ENCODE measurements at regions not wholly inside any gene's neighbourhood (a gene's known extent, or its start where the extent isn't known, plus 50 kb on each side); places are given as distances from the start of the nearest gene placed in this dataset.

GRCh38 chr5:5615569-5615968, 193.1 kb downstream of the ICE1 start:
- 45 to 67% methylated on average over 1 of the region's 1 CpG for WGBS, 2 donors (ENCODE audit: low coverage in 1 of 2)
- no peak for DNase-seq
- TF ChIP-seq EP300 (IDR thresholded peaks at IDR 0.05; ENCODE audit: low read depth), result no peak
- no peak for TF ChIP-seq POLR2AphosphoS5 (IDR thresholded peaks at IDR 0.05)
- TF ChIP-seq POLR2A (IDR thresholded peaks at IDR 0.05), result no peak
- TF ChIP-seq CTCF (IDR thresholded peaks at IDR 0.05), result no peak

GRCh38 chr5:5613261-5613990, 190.9 kb downstream of the ICE1 start:
- DNase-seq, result peak; percentile 29
- WGBS, 2 donors (ENCODE audit: low coverage in 1 of 2), result 74 to 82% methylated on average over 3 to 6 of the region's 6 CpGs
- H3K36me3 ChIP-seq, result no peaks in the 10 kb centered on the region
- H3K9me3 ChIP-seq, result no peaks in the 10 kb centered on the region
- in situ Hi-C loops (cut with MboI; ENCODE audit: low pct_ligation_motif_present in 1 of 4, low pct_unique_long_range_greater_than_20kb in 1 of 4, low sequenced_read_pairs in 3 of 4), result no loop called here
- intact Hi-C loops (cut with DNase I; ENCODE audit: low total_unique reads), result no loop called here
- H3K4me3 ChIP-seq, result no peak overlapping the region
- no peaks in the 10 kb centered on the region for H3K27me3 ChIP-seq
- no peak overlapping the region for H3K27ac ChIP-seq
- no peaks in the 10 kb centered on the region for H3K4me1 ChIP-seq
- TF ChIP-seq EP300 (IDR thresholded peaks at IDR 0.05; ENCODE audit: low read depth), result no peak
- no peak for TF ChIP-seq POLR2AphosphoS5 (IDR thresholded peaks at IDR 0.05)
- no peak for TF ChIP-seq POLR2A (IDR thresholded peaks at IDR 0.05)
- no peak for TF ChIP-seq CTCF (IDR thresholded peaks at IDR 0.05)

More at GRCh38 chr5:5615569-5615968, 193.1 kb downstream of the ICE1 start:
- no peak overlapping the region for H3K4me3 ChIP-seq
- no peaks in the 10 kb centered on the region for H3K9me3 ChIP-seq
- H3K4me1 ChIP-seq, result no peaks in the 10 kb centered on the region
- in situ Hi-C loops (cut with MboI; ENCODE audit: low pct_ligation_motif_present in 1 of 4, low pct_unique_long_range_greater_than_20kb in 1 of 4, low sequenced_read_pairs in 3 of 4) (no loop called here), intact Hi-C loops (cut with DNase I; ENCODE audit: low total_unique reads) (no loop called here)
- no peaks in the 10 kb centered on the region for H3K36me3 ChIP-seq
- no peak overlapping the region for H3K27ac ChIP-seq
- no peaks in the 10 kb centered on the region for H3K27me3 ChIP-seq

DNA sequence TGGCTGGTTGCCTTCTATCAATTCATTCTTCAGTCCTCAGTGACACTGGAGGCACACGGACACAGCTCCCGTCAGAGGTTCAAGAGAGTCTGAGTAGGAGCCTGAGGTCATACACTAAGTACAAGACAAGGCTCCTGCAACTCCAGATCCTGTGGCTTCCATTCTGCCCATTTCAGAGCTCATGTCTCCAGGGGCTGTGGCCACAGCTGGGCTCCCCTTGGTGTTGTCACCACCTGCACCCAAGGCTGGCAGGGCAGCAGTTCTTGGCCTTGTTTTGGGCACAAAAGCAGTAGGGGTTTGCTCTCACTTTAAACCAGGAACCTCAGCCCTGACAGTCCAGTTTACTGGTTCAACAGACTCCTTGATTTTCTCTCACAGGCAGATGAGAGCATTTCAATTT, 189.6 kb downstream of the ICE1 start:
- DNase-seq, result no peak
- Histone ChIP-seq H3K4me3 (no peak overlapping the region), H3K36me3 (no peaks in the 10 kb centered on the region), H3K4me1 (no peaks in the 10 kb centered on the region), H3K9me3 (no peaks in the 10 kb centered on the region), H3K27ac (no peak overlapping the region), H3K27me3 (no peaks in the 10 kb centered on the region)
- in situ Hi-C loops (cut with MboI; ENCODE audit: low pct_ligation_motif_present in 1 of 4, low pct_unique_long_range_greater_than_20kb in 1 of 4, low sequenced_read_pairs in 3 of 4) (no loop called here), intact Hi-C loops (cut with DNase I; ENCODE audit: low total_unique reads) (no loop called here)
- WGBS, 2 donors (ENCODE audit: low coverage in 1 of 2), result 79 to 89% methylated on average over 2 of the region's 2 CpGs
- no peak for TF ChIP-seq POLR2AphosphoS5 (IDR thresholded peaks at IDR 0.05)
- no peak for TF ChIP-seq CTCF (IDR thresholded peaks at IDR 0.05)
- TF ChIP-seq POLR2A (IDR thresholded peaks at IDR 0.05), result no peak
- no peak for TF ChIP-seq EP300 (IDR thresholded peaks at IDR 0.05; ENCODE audit: low read depth)

DNA sequence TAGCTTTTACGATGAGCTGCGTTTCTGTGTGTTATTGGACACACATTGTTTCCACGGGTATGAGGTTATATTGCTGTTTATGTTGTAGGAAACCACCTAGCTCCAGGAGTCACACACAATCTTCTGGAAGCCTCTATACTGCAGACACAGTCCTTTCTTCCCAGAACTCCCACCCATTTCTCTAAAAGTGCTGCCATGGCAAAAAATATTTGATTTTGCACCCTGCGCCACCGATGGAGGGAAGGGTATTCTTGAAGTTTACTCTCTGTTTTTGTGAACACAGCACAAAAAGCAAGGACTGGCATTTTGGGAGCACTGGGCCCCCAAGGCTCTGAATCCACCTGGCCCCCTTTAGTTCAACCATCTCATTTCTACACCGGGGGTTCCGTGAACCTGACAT, 187.5 kb downstream of the ICE1 start:
- Histone ChIP-seq H3K4me3 (no peak overlapping the region), H3K27me3 (no peaks in the 10 kb centered on the region), H3K27ac (no peak overlapping the region), H3K4me1 (no peaks in the 10 kb centered on the region), H3K9me3 (no peaks in the 10 kb centered on the region), H3K36me3 (no peaks in the 10 kb centered on the region)
- 76 to 82% methylated on average over 3 to 7 of the region's 7 CpGs for WGBS, 2 donors (ENCODE audit: low coverage in 1 of 2)
- in situ Hi-C loops (cut with MboI; ENCODE audit: low pct_ligation_motif_present in 1 of 4, low pct_unique_long_range_greater_than_20kb in 1 of 4, low sequenced_read_pairs in 3 of 4), result no loop called here
- intact Hi-C loops (cut with DNase I; ENCODE audit: low total_unique reads), result no loop called here
- no peak for TF ChIP-seq POLR2A (IDR thresholded peaks at IDR 0.05)
- no peak for TF ChIP-seq CTCF (IDR thresholded peaks at IDR 0.05)
- no peak for TF ChIP-seq POLR2AphosphoS5 (IDR thresholded peaks at IDR 0.05)
- no peak for TF ChIP-seq EP300 (IDR thresholded peaks at IDR 0.05; ENCODE audit: low read depth)
- DNase-seq, result no peak

All from transverse colon (tissue), 4 donors.